Kidney epithelial cell (primary cell): ENCODE measurements at regions not wholly inside any gene's neighbourhood (a gene's known extent, or its start where the extent isn't known, plus 50 kb on each side); places are given as distances from the start of the nearest gene placed in this dataset.

Experiments used
- DNase-seq: peaks from one replicate; pipeline ENCODE4 v3.0.0-alpha.2; 2010; ENCODE audit warnings: low read depth
- H3K27me3 ChIP-seq: 2 replicates; pipeline ENCODE4 v1.6.0; 2011; ENCODE audit warnings: low read length; ENCODE audit not compliant: control insufficient read depth, insufficient read depth
- H3K36me3 ChIP-seq: 2 replicates; pipeline ENCODE4 v1.5.1; 2011; ENCODE audit warnings: low read length; ENCODE audit not compliant: control insufficient read depth, insufficient read depth
- H3K4me3 ChIP-seq: 2 replicates; pipeline ENCODE4 v1.5.1; 2011; ENCODE audit warnings: low read depth, mild to moderate bottlenecking, control low read depth, low read length
- TF ChIP-seq, protein P1 (sequence below): IDR thresholded peaks from 2 replicates; pipeline ENCODE4 v1.5.1; 2011; ENCODE audit warnings: mild to moderate bottlenecking, moderate library complexity, low read length, control low read depth, inconsistent platforms; ENCODE audit not compliant: insufficient read depth, poor library complexity, severe bottlenecking

DNA sequence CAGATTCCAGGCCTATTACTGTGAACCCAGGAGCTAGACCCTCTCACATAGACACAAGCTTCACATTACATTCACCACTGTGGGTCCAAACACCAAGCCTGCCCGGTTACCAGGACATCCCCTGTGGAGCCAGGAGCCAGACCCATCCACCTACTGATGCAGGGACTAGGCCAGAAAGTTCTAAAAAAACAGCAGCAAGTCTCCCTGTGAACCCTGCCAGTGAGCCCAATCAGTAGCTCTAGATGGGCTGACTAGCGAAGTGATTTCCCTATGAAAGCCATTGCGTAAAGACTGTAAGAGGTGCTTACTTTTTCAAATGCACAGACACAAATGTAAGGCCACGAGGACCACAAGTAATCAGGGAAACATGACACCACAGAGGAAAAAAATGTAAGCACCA is 352.3 kb downstream of the TMEM161B start:
- TF ChIP-seq, protein P1, sequence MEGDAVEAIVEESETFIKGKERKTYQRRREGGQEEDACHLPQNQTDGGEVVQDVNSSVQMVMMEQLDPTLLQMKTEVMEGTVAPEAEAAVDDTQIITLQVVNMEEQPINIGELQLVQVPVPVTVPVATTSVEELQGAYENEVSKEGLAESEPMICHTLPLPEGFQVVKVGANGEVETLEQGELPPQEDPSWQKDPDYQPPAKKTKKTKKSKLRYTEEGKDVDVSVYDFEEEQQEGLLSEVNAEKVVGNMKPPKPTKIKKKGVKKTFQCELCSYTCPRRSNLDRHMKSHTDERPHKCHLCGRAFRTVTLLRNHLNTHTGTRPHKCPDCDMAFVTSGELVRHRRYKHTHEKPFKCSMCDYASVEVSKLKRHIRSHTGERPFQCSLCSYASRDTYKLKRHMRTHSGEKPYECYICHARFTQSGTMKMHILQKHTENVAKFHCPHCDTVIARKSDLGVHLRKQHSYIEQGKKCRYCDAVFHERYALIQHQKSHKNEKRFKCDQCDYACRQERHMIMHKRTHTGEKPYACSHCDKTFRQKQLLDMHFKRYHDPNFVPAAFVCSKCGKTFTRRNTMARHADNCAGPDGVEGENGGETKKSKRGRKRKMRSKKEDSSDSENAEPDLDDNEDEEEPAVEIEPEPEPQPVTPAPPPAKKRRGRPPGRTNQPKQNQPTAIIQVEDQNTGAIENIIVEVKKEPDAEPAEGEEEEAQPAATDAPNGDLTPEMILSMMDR = no peak
- DNase-seq = no peak
- Histone ChIP-seq H3K36me3 (no peaks in the 10 kb centered on the region), H3K4me3 (no peak overlapping the region), H3K27me3 (no peaks in the 10 kb centered on the region)

DNA sequence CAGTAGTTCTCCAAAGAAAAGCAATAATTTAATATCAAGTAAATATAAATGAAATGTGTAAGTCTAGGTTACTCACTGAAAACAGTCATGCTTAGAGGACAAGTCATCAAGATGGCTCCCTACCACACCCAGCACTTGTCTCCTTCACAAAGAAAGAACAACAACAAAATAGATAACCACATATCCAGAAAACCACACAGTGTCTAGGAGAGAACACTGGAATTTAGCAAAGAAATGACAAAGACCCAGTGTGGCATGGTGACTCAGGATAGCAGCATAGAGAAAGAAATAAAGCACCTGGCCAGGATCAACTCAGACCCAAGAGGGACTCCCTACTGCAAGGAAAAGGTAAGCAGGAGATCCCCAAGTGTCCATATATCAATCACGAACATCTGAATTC is 356.2 kb downstream of the TMEM161B start:
- DNase-seq = no peak
- Histone ChIP-seq H3K4me3 (no peak overlapping the region), H3K27me3 (no peaks in the 10 kb centered on the region), H3K36me3 (no peaks in the 10 kb centered on the region)
- TF ChIP-seq, protein P1 = no peak

DNA sequence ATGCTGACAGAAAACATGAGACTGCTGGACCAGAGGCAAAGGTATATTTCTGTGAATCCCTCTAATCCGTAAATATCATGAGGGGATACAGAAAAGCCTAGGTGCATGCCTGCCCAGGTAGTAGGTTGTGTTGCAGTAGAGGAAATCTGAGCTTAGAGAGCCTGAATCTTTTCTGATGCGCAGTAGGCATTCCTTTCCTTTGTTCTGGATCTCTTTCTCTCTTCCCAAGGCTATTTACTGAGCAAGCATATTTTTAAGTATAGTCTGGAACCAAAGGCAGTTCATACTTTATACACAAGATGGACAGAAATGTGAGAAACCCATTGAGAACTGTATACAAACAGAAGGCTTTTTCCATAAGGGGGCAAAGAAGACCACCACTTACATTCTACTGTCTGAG is 359.3 kb downstream of the TMEM161B start:
- Histone ChIP-seq H3K36me3 (no peaks in the 10 kb centered on the region), H3K4me3 (no peak overlapping the region), H3K27me3 (no peaks in the 10 kb centered on the region)
- DNase-seq = no peak
- TF ChIP-seq, protein P1 = no peak

DNA sequence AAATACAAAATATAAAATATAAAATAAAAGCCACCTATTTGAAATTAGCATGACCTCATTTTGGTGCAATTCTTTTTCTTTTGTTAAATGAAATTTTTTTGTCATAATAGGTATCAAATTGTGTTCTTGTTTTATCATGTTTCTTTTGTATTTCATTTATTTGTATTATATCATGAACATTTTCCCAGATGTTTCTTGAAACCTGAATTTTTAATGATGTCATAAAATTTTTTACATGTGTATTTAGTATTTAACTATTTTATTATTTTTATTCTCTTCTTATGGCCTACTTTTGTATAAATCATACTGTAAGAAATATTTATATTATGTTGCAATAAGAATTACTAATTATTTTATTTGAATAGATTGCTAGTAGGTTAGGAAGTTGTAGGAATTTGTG is 361.7 kb downstream of the TMEM161B start:
- Histone ChIP-seq H3K27me3 (no peaks in the 10 kb centered on the region), H3K4me3 (no peak overlapping the region), H3K36me3 (no peaks in the 10 kb centered on the region)
- TF ChIP-seq, protein P1 = no peak
- no peak for DNase-seq

DNA sequence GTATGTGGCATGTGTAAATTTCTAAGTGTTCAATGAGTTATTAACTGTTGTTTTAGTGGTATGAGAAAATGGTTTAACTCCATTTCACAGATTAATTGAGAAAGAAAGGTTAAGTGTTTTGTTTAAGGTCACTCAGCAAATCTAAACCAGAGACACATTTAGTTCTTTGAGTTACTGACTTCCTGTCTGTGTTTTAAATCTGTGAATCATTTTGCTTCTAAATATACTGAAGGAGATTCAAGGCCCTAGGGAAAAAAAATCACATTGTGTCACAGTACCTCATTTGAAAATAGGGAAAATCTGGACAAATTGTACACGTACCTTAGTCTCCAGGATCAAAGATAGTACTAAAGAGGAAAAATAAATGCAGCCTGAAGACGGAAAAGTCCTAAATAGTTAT is 368.2 kb downstream of the TMEM161B start:
- TF ChIP-seq, protein P1 = no peak
- DNase-seq = no peak
- Histone ChIP-seq H3K4me3 (no peak overlapping the region), H3K36me3 (no peaks in the 10 kb centered on the region), H3K27me3 (no peaks in the 10 kb centered on the region)

DNA sequence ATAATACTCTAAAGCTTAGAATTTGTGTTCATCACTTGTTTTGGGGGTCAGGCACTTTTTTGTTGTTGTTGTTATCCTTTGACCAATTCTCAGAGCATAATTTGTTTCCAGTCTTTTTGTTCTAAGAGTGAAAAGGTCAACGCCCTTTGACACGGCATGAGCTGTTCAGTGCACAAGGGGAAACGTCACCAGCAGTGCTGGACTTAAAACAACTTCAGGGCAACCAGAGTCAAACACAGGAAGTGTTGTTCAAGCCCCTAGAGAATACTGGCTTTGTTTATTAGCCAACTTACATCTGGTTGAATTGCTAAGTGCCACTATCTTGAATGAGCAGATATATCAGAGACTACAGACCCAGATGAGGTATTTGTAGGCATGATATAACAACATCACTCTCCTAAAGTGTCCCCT is 368.9 kb downstream of the TMEM161B start:
- TF ChIP-seq, protein P1 = no peak
- Histone ChIP-seq H3K27me3 (no peaks in the 10 kb centered on the region), H3K36me3 (no peaks in the 10 kb centered on the region), H3K4me3 (no peak overlapping the region)
- DNase-seq = no peak
